AG04449 (cell line): ENCODE measurements at regions not wholly inside any gene's neighbourhood (a gene's known extent, or its start where the extent isn't known, plus 50 kb on each side); places are given as distances from the start of the nearest gene placed in this dataset.

Source experiments
- CTCF ChIA-PET: fragments of 350-600 bp; formaldehyde crosslinking; extraction: SDS; loops from one replicate; lab custom pipeline; 2021; ENCODE audit warnings: antibody characterized with exemption; lab: Yijun Ruan, JAX
- POLR2A ChIA-PET: fragments of 400-600, 350-600 bp; formaldehyde crosslinking; extraction: SDS; loops from one replicate; lab custom pipeline; 2020; ENCODE audit warnings: antibody characterized with exemption, inconsistent platforms; lab: Yijun Ruan, JAX
- DNase-seq: peaks from one replicate; pipeline ENCODE4 v3.0.0-alpha.2; 2010; ENCODE audit warnings: low read depth, low spot score
- H3K4me3 ChIP-seq: 2 replicates; pipeline ENCODE4 v1.5.1; 2011; ENCODE audit warnings: low read depth, mild to moderate bottlenecking, control low read depth, low read length
- TF ChIP-seq, protein P1 (sequence below): IDR thresholded peaks from one replicate; pipeline ENCODE4 v1.5.1; 2011; ENCODE audit warnings: mild to moderate bottlenecking, moderate library complexity, low read length, control low read depth, inconsistent platforms; ENCODE audit not compliant: insufficient read depth; ENCODE audit errors: missing control alignments

DNA sequence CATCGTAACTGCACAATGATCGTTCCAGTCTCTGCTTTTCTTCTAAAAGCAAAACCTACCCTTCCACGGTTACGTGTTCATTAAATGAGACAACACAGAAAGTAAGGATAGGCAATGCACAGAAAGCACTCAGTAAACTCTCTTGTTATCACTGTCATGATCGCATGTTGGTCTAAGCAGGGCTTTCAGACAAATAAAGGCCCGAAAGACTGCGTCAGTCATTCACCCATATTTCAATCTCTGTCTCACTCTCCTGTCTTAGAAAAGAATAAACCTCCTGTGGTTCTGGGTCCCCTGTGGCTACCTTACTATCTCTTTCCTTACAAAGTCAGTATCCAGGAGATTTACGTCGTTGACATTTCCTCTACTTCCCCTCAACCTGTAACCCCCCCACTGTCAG lies 160.9 kb downstream of the VAPA start:
- TF ChIP-seq, protein P1, sequence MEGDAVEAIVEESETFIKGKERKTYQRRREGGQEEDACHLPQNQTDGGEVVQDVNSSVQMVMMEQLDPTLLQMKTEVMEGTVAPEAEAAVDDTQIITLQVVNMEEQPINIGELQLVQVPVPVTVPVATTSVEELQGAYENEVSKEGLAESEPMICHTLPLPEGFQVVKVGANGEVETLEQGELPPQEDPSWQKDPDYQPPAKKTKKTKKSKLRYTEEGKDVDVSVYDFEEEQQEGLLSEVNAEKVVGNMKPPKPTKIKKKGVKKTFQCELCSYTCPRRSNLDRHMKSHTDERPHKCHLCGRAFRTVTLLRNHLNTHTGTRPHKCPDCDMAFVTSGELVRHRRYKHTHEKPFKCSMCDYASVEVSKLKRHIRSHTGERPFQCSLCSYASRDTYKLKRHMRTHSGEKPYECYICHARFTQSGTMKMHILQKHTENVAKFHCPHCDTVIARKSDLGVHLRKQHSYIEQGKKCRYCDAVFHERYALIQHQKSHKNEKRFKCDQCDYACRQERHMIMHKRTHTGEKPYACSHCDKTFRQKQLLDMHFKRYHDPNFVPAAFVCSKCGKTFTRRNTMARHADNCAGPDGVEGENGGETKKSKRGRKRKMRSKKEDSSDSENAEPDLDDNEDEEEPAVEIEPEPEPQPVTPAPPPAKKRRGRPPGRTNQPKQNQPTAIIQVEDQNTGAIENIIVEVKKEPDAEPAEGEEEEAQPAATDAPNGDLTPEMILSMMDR: no peak
- ChIA-PET POLR2A (no interaction called here), CTCF (no interaction called here)
- no peak for DNase-seq
- H3K4me3 ChIP-seq: no peak overlapping the region

- H3K4me3 ChIP-seq: no peak overlapping the region
- TF ChIP-seq, protein P1: no peak
- CTCF ChIA-PET: no interaction called here
- POLR2A ChIA-PET: no interaction called here
- no peak for DNase-seq
Observed at GRCh38 chr18:10076502-10077030, 162.8 kb downstream of the VAPA start.

GRCh38 chr18:10077986-10078385 lies 164.2 kb downstream of the VAPA start:
- no peak for DNase-seq
- no peak overlapping the region for H3K4me3 ChIP-seq
- POLR2A ChIA-PET: no interaction called here
- CTCF ChIA-PET: interaction anchor here (1.0 kb wide), 1 partner anchor 15 kb away, joined by 4 read pairs; no protein-coding TSS in a partner anchor
- TF ChIP-seq, protein P1: no peak

GRCh38 chr18:10080372-10080771 lies 166.6 kb downstream of the VAPA start:
- POLR2A ChIA-PET: no interaction called here
- TF ChIP-seq, protein P1: no peak
- DNase-seq: no peak
- no peak overlapping the region for H3K4me3 ChIP-seq
- CTCF ChIA-PET: interaction anchor here (1.3 to 1.4 kb wide), 2 partner anchors 10 to 21 kb away, joined by 3 read pairs; no protein-coding TSS in a partner anchor

DNA sequence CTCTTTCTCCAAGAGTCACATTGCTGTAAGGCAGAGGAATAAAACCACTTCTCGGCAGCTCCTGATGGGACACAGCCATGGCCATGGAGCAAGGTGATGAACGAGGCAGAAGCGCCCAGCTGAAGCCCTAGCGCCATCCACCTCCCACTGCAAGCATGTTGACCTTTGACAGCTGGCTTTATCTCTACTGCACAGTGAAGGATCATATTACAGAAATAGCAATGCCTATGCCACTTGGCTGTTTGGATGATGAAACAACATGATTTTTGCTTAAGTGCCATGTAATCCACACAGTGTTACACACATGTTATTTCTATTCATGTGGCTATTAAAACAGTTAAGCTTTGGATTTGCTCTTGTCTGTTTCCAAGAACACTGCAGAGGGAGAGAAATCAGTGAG lies 167.7 kb downstream of the VAPA start:
- ChIA-PET CTCF (interaction anchor here (1.3 kb wide), 1 partner anchor 24 kb away, joined by 3 read pairs; no protein-coding TSS in a partner anchor), POLR2A (no interaction called here)
- no peak for DNase-seq

GRCh38 chr18:10085416-10085815 lies 171.6 kb downstream of the VAPA start:
- TF ChIP-seq, protein P1: no peak
- H3K4me3 ChIP-seq: no peak overlapping the region
- ChIA-PET POLR2A (no interaction called here), CTCF (interaction anchor here (1.2 kb wide), 2 partner anchors 9 to 27 kb away, joined by 3 to 5 read pairs; no protein-coding TSS in a partner anchor)
- DNase-seq: no peak

More for the DNA sequence above, 167.7 kb downstream of the VAPA start:
- TF ChIP-seq, protein P1: no peak
- H3K4me3 ChIP-seq: no peak overlapping the region
